Vagina (tissue), 2 donors: ENCODE measurements at regions not wholly inside any gene's neighbourhood (a gene's known extent, or its start where the extent isn't known, plus 50 kb on each side); places are given as distances from the start of the nearest gene placed in this dataset.
"Not testable (repeated sequence)": the region's sequence is repeated elsewhere in the genome, so short reads cannot be mapped to it uniquely, and the experiment has no call there.

ENCODE experiments used
- DNase-seq, 2 donors: peaks; one replicate each; pipeline ENCODE4 v3.0.0-alpha.2; 2017; ENCODE audit errors: extremely low spot score in 2 of 2
- H3K27ac ChIP-seq: fragments of 200-600 bp; sonication (generic); one replicate; pipeline ENCODE4 v1.5.1; 2019
- H3K27me3 ChIP-seq: fragments of 200-600 bp; sonication (generic); one replicate; pipeline ENCODE4 v1.5.1; 2019
- H3K36me3 ChIP-seq, 2 donors: fragments of 200-600 bp; sonication (generic); one replicate each; pipeline ENCODE4 v1.5.1; 2017 to 2019
- H3K4me1 ChIP-seq: fragments of 200-600 bp; sonication (generic); one replicate; pipeline ENCODE4 v1.5.1; 2019
- H3K4me3 ChIP-seq, 2 donors: fragments of 200-600 bp; sonication (generic); 1 replicate in 1 of 2; 2 replicates in 1 of 2; pipeline ENCODE4 v1.5.1; 2016 to 2019
- H3K9me3 ChIP-seq: fragments of 200-600 bp; sonication (generic); one replicate; pipeline ENCODE4 v1.5.1; 2019
- intact Hi-C: fragments of 100-400 bp; cut with DNase I; formaldehyde crosslinking; loops from one replicate; pipeline ENCODE4 v1.15.1; 2023

DNA sequence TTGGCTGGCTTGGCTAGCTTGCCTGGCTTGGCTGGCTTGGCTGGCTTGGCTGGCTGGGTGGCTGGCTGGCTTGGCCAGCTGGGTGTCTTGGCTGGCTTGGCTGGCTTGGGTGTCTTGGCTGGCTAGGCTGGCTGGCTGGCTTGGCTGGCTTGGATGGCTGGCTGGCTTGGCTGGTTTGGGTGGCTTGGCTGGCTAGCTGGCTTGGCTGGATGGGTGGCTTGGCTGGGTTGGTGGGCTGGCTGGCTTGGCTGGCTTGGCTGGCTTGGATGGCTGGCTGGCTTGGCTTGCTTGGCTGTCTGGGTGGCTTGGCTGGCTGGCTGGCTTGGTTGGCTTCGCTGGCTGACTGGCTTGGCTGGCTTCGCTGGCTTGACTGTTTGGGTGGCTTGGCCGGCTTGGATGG lies 440.3 kb downstream of the GOLGA6L6 start:
- H3K27me3 ChIP-seq, H3K9me3 ChIP-seq, H3K27ac ChIP-seq, H3K4me1 ChIP-seq, intact Hi-C loops, DNase-seq, H3K4me3 ChIP-seq, H3K36me3 ChIP-seq: not testable (repeated sequence)

GRCh38 chr15:20100604-20101270 lies 440.9 kb downstream of the GOLGA6L6 start:
- H3K36me3 ChIP-seq, H3K9me3 ChIP-seq, H3K27ac ChIP-seq, H3K27me3 ChIP-seq, H3K4me3 ChIP-seq, DNase-seq, intact Hi-C loops, H3K4me1 ChIP-seq: not testable (repeated sequence)

DNA sequence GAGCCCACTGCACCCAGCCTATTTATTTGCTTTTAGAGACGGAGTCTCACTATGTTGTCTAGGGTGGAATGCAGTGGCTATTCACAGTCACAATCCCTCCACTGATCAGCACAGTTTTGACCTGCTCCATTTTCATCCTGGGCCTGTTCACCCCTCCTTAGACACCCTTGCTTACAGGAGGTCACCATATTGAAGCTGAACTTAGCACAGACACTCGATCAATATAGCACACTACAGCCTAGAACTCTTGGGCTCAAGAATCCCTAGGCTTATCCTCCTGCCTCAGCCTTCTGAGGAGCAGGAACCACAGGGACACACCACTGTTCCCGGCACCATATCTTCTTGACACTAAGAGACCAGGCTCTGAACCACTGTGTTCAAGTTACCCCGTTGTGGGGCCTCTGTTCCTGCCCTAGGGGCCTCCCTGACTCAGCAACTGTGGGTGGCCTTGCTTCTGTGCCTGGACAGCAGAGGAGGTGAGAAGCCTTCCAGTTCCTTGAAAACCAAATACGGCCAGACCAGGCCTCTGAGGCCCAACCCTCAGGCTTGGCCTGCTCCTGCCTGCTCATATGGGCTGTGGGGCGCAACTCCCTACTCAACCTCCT lies 445.8 kb downstream of the GOLGA6L6 start:
- H3K4me1 ChIP-seq, H3K27me3 ChIP-seq, intact Hi-C loops, H3K4me3 ChIP-seq, H3K36me3 ChIP-seq, H3K27ac ChIP-seq, DNase-seq, H3K9me3 ChIP-seq: not testable (repeated sequence)

GRCh38 chr15:20089541-20089940 lies 452.1 kb downstream of the GOLGA6L6 start:
- H3K9me3 ChIP-seq, H3K4me3 ChIP-seq, H3K4me1 ChIP-seq, H3K27me3 ChIP-seq, intact Hi-C loops, H3K36me3 ChIP-seq, DNase-seq, H3K27ac ChIP-seq: not testable (repeated sequence)

DNA sequence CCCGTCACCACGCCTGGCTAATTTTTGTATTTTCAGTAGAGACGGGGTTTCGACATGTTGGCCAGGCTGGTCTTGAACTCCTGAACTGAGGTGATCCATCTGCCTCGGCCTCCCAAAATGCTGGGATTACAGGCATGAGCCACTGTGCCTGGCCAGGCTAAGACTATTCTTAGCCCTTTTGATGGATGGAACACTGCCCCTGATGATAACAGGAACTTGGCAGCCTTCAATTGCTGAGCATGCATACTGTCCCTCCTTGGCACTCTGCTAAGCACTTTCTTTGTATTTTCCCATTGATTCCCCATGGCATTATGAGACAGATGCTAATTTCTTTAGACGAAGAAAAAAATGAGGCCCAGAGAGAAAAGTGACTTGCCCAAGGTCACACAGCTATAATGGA lies 457.6 kb downstream of the GOLGA6L6 start:
- intact Hi-C loops, H3K4me3 ChIP-seq, DNase-seq, H3K27ac ChIP-seq, H3K4me1 ChIP-seq, H3K27me3 ChIP-seq, H3K36me3 ChIP-seq, H3K9me3 ChIP-seq: not testable (repeated sequence)

DNA sequence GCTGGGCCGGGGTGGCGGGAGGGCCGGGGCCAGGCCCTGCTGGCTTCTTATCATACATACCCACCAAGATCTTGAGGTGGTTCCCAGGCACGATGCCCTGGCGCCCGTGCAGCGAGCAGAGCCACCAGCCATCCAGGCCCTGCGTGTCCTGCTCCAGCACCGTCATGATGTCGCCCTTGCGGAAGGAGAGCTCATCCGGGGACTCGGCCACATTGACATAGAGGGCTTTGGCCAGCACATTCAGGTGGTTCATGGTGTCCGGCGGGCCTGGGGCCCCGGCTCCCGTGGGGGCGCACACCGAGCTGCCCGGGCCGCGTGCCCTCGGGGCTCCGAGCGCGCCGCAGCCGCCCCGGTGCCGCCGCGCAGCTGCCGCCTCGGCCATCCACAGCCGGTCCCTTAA lies 467.5 kb downstream of the GOLGA6L6 start:
- intact Hi-C loops, H3K27ac ChIP-seq, H3K9me3 ChIP-seq, H3K36me3 ChIP-seq, H3K27me3 ChIP-seq, H3K4me3 ChIP-seq, H3K4me1 ChIP-seq: not testable (repeated sequence)
- peak in 1 of 2 donors; percentile 18 for DNase-seq

DNA sequence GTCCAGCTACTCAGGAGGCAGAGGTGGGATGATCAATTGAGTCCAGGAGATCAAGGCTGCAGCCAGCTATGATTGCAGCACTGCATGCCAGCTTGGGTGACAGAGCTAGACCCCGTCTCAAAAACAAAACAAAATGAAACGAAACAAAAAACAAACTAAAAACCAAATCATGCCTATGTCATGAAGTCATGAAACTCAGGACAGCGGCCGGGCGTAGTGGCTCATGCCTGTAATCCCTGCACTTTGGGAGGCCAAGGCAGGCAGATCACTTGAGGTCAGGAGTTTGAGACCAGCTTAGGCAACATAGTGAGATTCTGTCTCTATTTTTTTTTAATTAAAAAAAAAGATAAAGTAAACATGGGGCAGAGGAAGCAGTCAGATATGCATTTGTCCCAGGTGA lies 472.6 kb downstream of the GOLGA6L6 start:
- H3K4me1 ChIP-seq, H3K27me3 ChIP-seq, DNase-seq, H3K4me3 ChIP-seq, H3K27ac ChIP-seq, H3K9me3 ChIP-seq, H3K36me3 ChIP-seq, intact Hi-C loops: not testable (repeated sequence)

GRCh38 chr15:20066173-20066572 lies 475.4 kb downstream of the GOLGA6L6 start:
- H3K4me1 ChIP-seq, H3K36me3 ChIP-seq, H3K27ac ChIP-seq, intact Hi-C loops, H3K27me3 ChIP-seq, H3K4me3 ChIP-seq, H3K9me3 ChIP-seq: not testable (repeated sequence)
- DNase-seq: peak in 1 of 2 donors; percentile 8

DNA sequence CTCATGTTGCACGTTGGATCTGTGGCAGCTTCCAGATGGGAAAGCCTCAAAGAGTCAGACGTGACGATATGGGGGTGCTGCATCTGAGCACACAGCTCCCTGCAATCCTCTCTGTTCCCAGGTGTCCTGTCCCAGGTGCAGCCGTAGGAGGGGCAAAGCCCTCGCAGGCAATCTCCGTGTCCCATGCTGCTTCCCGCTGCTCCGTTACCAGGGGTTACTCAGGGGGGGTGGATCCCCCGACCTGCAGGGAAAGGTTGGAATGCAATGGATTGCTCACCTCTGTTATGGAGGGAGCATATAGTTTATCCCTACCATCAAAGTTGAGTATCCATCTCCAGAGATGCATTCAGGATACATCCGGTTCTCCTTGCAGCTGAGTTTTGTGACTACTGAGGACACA lies 476.1 kb downstream of the GOLGA6L6 start:
- H3K27ac ChIP-seq, intact Hi-C loops, H3K4me1 ChIP-seq, DNase-seq, H3K4me3 ChIP-seq, H3K27me3 ChIP-seq, H3K36me3 ChIP-seq, H3K9me3 ChIP-seq: not testable (repeated sequence)

GRCh38 chr15:20063167-20063566 lies 478.4 kb downstream of the GOLGA6L6 start:
- intact Hi-C loops, H3K36me3 ChIP-seq, H3K4me3 ChIP-seq, H3K9me3 ChIP-seq, H3K4me1 ChIP-seq, H3K27me3 ChIP-seq, H3K27ac ChIP-seq: not testable (repeated sequence)
- DNase-seq: peak; percentile 10 to 25

GRCh38 chr15:20060838-20061237 lies 480.8 kb downstream of the GOLGA6L6 start:
- H3K27ac ChIP-seq, H3K36me3 ChIP-seq, intact Hi-C loops, DNase-seq, H3K27me3 ChIP-seq, H3K4me1 ChIP-seq, H3K4me3 ChIP-seq, H3K9me3 ChIP-seq: not testable (repeated sequence)

- H3K36me3 ChIP-seq, H3K4me1 ChIP-seq, H3K4me3 ChIP-seq, intact Hi-C loops, H3K27me3 ChIP-seq, H3K27ac ChIP-seq, H3K9me3 ChIP-seq: not testable (repeated sequence)
- DNase-seq: peak; percentile 37 to 47
Measured at GRCh38 chr15:20056871-20057270, 484.7 kb downstream of the GOLGA6L6 start.

GRCh38 chr15:20055921-20056320 lies 485.7 kb downstream of the GOLGA6L6 start:
- intact Hi-C loops, H3K4me3 ChIP-seq, H3K4me1 ChIP-seq, H3K36me3 ChIP-seq, H3K27ac ChIP-seq, H3K27me3 ChIP-seq, H3K9me3 ChIP-seq: not testable (repeated sequence)
- DNase-seq: peak in 1 of 2 donors; percentile 42

DNA sequence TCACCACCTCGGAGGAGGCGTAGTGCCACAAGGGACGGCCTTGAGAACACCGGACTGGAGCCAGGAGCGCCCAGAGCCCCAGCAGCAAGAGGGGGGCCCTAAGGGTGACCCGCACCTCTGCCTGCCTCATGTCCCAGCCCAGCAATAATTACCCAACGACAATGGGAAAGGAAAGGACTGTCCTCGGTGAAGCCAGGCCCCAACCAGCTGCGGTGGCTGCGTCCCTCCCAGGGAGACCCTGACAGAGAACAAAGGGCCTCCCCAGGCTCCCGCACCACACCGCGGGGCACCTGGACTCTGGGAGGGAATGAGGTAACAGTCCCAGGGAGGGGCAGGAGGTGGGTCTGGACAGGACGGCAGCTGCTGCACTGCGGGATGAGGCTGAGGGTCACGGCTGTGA lies 493.4 kb downstream of the GOLGA6L6 start:
- H3K27me3 ChIP-seq, H3K36me3 ChIP-seq, H3K4me3 ChIP-seq, H3K27ac ChIP-seq, intact Hi-C loops, DNase-seq, H3K4me1 ChIP-seq, H3K9me3 ChIP-seq: not testable (repeated sequence)
